IMR-90 (cell line): ENCODE measurements at regions not wholly inside any gene's neighbourhood (a gene's known extent, or its start where the extent isn't known, plus 50 kb on each side); places are given as distances from the start of the nearest gene placed in this dataset.

Experiments
- CTCF ChIP-seq: conservative IDR thresholded peaks from 2 replicates; pipeline ENCODE4 v1.5.1; 2012; ENCODE audit warnings: mild to moderate bottlenecking, low read depth, low read length, improper control_type of control experiment
- MXI1 ChIP-seq: IDR thresholded peaks from 2 replicates; pipeline ENCODE4 v1.6.1; 2012; ENCODE audit warnings: low read depth, mild to moderate bottlenecking, low read length, moderate library complexity, borderline replicate concordance
- POLR2A ChIP-seq: IDR thresholded peaks from 2 replicates; pipeline ENCODE4 v1.6.1; 2012; ENCODE audit warnings: mild to moderate bottlenecking, low read depth, low read length

DNA sequence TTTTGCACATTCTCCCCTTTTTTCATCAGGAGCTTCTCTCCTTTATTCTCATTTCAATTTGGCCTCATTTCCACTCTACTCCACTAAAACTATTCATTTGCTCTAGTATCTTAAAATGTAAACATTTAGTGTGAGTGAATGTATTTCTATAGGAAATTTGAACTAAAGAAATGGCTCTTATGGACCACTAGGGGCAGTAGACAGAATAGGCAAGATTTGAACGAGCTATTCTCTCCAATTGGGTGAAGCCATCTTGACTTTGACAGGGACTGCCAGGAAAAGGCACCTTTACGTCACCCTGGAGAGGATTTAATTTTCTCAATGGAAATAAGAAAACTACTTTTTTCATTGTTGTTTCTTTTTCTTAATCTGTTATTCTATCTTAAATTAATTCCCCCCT, 666.3 kb downstream of the DNAH5 start:
- TF ChIP-seq MXI1 (no peak), CTCF (no peak; the same call in 1 of the 2 replicates), POLR2A (no peak)
